ENCODE measurements at regions not wholly inside any gene's neighbourhood (a gene's known extent, or its start where the extent isn't known, plus 50 kb on each side); places are given as distances from the start of the nearest gene placed in this dataset.
"Not testable (repeated sequence)": the region's sequence is repeated elsewhere in the genome, so short reads cannot be mapped to it uniquely, and the experiment has no call there.

GRCh38 chr1:165147799-165148198 lies 208.7 kb downstream of the LMX1A start:
- DNase-seq = no peak

- peak; percentile 71 for DNase-seq
These were observed 211.6 kb downstream of the LMX1A start for GRCh38 chr1:165144757-165145397.

- DNase-seq = peak; percentile 67
These were observed 213.0 kb downstream of the LMX1A start for GRCh38 chr1:165143437-165144065.

GRCh38 chr1:165138960-165139359 lies 217.6 kb downstream of the LMX1A start:
- DNase-seq = no peak

GRCh38 chr1:165137551-165138316 lies 218.8 kb downstream of the LMX1A start:
- DNase-seq = no peak

GRCh38 chr1:165134431-165134830 lies 222.1 kb downstream of the LMX1A start:
- DNase-seq = no peak

DNA sequence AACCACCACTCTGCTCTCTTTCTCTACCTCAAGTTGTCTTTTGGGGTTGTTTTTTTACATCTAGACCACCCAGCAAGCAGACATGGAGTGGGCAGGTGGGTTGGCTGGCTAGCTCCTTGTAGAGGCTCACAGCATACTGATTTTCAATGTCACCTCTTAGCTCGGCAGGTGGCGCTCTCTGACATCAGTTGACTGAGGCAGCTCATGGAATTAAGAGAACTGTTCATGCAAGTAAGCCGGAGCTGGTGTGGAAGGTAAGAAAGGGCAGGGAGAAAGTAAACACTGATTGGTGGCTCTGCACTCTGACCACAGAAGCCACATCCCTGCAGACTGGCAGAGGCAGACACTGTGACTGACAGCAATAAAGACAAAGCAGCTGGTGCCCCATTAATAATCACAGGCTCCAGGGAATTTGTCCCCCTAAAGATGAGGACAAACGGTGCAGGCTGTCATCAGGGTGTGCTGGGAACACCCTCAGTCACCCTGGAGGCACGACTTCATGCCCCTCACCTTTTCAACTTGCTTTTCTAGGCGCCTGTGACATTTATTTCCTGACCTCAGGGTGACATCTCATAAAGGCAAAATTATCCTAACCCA lies 226.8 kb downstream of the LMX1A start:
- DNase-seq = peak; percentile 80

DNA sequence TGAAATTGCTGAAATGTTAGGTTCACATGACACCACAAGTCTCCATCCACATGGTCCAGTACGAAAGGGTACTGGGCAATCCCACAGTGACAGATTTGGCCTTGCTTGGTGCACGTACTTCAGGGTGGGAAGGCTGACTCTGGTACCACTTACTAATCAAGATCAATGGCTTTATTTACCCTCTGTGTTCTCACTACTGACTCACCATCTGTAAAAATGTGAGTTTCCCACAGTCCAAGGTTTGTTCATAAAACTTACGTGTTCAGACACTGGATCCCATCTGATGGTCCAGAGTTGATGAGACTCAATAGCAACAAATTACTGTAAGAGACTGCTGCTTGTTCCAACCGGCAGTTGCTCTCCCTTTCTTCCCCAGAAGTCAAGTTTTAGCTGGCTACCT lies 231.7 kb downstream of the LMX1A start:
- no peak for DNase-seq

DNA sequence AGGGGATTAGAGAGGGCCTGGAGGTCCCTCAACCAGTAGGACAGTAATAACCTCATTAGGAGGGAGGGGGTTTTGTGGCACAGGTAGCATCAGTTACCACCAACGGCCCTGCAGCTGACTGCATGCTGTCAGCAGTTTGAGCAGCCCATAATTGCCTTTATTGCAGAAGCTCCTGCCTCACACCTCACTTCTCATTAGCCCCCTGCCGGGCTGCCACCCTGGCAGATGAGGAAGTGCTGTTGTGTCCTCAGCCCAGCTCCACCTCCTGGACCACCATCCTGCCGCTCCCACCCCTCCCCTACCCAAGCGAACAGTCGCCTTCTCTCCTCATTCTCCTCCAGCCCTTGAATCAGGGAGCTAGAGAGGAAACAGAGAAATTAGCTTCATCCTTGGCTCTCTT lies 237.4 kb downstream of the LMX1A start:
- no peak for DNase-seq

DNA sequence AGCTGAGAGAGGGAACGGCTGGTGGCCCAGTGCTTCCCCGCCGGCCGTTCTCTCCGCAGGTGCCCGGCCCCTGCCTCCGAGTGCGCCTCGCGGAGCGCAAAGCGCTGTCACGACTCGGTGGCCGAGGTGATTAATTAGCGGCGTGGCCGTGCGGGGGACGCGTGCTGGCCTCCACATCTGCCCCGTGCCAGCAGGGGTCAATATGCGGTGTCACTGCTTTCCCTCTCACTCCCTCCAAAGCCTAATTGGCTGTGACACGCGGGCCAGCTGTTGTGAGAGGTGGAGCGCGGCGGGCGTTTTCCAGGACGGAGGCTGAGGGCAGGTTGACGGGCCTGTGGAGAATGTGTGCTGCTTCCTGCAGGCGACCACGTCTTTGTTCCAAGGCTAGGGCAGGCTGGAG lies 239.0 kb downstream of the LMX1A start:
- no peak for DNase-seq

- DNase-seq = no peak
These were observed 239.8 kb downstream of the LMX1A start for GRCh38 chr1:165116732-165117131.

DNA sequence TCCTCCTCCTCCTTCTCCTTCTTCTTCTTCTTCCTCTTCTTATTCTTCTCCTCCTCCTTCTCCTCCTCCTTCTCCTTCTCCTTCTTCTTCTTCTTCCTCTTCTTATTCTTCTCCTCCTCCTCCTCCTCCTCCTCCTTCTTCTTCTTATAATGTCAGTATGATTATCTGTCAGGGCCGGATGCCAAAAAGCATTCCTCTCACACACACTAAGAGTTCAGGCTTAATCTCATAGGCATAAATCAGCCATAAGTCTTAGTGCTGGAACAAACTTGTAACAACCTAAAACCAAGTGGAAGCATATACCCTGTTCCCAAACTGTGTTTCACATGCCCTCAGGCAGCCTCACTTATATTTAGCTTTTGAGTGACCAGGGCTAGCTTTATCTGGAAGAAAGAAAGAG lies 240.3 kb downstream of the LMX1A start:
- DNase-seq = no peak

GRCh38 chr1:165114889-165115285 lies 241.6 kb downstream of the LMX1A start:
- no peak for DNase-seq

DNA sequence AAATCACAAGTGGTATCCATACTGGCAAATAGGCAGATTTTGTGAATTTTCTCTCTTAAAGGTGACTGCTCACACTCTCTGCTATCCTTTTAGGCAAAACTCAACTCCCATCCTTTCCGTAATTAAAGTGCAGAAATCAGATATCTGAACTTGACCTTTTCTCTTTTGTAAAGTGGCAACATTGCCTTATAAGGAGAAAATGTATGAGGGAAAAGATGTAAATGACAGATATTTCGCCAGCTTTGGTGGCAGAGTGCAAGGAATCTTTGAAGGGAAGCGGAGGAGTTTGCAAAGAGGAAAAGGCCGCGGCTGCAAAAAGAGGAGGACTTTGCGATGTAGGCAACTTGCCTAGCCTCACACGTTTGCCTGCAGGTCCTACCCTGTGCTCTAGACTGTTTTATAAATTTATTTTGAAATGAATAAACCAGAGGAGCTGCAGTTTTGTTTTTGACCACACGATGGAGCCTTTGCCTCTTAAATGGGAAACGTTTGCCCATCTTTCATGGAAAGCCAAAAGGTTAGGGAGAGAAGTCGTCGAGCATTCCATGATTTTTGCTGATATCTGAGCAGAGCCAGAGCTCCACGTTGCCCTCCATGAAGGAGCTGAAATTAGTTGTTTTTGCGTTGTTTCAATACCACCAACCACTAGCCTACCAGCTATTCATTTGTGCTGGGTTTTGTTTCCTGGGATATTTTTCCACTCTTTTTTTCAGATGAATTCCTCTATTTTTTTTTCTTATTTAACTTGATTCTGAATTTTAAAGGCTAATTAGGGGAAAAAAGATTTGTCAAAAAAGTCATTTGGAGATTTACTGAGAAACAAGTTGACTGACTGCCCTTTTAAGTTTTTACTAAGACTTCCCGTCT lies 242.3 kb downstream of the LMX1A start:
- DNase-seq = peak; percentile 53

DNA sequence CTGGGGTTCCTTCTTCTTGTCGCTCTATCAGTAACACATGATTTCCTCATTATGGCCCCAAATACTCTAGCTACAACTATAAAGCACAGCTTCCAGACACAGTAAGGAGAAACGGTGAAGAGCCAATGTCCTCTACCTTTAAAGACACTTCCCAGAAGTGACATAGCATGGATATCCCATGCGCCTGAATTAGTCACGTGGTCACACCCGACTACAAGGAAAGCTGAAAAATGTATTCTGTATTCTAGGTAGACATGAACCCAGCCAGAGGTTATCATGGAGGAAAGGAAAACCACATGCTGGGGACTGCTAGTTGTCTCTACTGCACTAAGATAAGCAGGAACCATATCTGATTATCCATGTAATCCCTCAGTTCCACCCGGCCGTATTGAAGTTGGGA lies 244.3 kb downstream of the LMX1A start:
- no peak for DNase-seq

GRCh38 chr1:165109013-165109412 lies 247.5 kb downstream of the LMX1A start:
- no peak for DNase-seq

GRCh38 chr1:165092542-165093162 lies 263.9 kb downstream of the LMX1A start:
- DNase-seq = not testable (repeated sequence)

GRCh38 chr1:165080253-165080896 lies 276.1 kb downstream of the LMX1A start:
- DNase-seq = no peak

DNA sequence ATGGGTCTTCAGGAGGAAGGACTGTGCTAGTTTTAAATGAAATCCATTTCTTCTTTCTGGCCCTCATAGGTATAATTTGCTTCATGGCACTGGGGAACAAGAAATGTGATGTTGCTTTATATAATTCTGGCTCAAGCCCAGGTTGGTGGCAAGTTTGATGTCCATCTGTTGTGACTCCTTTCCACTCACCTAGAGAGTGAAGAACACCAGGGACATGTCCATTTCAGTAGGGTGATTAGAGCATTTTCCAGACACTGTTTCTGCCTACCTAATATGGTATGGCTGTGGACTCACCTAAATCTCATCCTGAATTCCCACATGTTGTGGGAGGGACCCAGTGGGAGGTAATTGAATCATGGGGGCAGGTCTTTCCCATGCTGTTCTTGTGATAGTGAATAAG lies 278.1 kb downstream of the LMX1A start:
- no peak for DNase-seq

DNA sequence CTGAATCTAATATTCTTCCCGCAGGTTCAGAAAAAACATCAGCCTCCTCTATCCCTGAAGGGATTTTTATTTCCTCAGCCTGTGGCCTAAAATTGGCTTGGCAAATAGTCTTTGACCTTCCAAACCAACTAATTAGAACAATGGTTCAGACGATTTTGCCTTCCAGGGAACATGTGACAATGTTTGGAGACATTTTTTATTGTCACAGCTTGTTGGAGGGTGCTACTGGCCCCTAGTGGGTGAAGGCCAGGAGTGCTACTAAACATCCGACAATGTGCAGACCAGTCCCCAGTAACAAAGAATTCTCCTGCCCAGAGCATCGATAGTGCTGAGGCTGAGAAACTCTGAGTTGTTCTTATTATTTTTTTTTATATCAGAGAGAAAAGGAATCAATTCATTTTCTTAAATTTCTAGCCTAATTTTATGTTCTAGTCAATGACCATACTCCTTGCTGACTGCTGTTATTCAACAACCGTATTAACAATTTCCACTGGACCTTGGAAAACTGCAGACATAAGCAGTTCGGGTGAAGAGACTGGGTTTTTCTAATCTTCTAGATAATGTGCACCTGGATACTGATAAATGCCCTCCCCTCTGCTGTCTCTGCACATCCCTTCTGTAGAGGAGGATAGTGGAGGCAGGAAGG lies 280.7 kb downstream of the LMX1A start:
- DNase-seq = peak; percentile 72

All from hematopoietic multipotent progenitor cell treated with erythropoietin and hydrocortisone succinate and interleukin-3 and kit ligand, for 4 days (in vitro differentiated cells).